HG03095 (cell line): ENCODE measurements at regions not wholly inside any gene's neighbourhood (a gene's known extent, or its start where the extent isn't known, plus 50 kb on each side); places are given as distances from the start of the nearest gene placed in this dataset.

Source experiments
- ATAC-seq: cut with Tn5 transposase; IDR thresholded peaks from one replicate; pipeline ENCODE4 v1.9.1; 2021; ENCODE audit warnings: moderate library complexity; ENCODE audit not compliant: unreplicated experiment

DNA sequence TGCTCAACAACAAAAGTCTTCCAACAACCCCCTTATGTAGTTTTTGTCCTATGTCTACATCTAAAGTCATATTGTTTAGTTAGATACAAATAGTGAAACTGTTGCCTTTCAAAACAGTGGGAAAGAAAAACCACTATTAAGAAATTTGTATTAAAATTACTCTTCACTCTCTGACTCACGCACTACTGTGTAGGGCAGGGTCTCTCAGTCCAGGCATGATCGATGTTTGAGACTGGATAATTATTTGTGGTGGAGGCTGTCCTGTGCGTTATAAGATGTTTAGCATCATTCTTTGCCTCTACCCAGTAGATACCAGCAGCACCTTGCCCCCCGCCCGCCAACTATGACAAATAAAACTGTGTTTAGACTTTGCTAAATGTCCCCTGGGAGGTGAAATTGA, 369.4 kb upstream of the ZEB2 start:
- ATAC-seq, result no peak

DNA sequence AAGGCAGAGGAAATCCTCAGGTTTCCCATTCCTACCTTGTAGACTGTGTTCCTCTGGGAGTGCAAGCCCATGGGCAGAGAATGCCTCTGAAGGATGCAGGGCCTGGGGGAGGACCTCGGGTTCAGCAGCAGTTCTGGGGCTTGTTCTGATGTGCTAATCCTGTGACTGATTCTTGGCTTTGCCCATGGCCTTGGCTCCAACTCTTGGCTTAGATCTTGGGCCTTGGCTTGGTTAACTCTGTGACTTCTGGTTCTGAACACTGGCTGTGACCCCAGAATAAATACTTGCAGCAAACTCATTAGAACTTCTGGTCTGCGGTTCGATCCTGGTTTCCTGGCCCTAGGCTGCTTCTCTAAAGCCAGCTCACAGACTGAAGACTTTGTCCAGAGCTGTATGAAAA, 366.9 kb upstream of the ZEB2 start:
- ATAC-seq, result no peak

DNA sequence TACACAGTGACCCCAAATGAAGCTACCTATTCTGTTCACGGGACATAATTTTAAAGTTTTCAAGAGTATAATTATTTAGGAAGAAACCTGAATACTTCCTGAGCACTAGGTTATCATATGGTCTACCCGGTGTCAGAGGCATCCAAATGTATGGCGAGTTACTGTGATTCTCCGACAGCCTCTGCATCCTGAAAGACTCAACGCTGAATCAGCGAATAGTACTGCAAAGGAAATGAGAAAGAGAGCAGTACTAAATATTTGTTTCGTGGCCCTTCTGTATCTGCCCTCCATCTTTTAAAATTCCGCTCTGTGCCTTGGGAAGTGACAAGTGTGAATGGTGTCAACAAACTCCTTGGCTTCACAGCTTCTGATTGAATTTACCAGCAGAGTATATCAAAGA, 358.0 kb upstream of the ZEB2 start:
- ATAC-seq, result no peak

DNA sequence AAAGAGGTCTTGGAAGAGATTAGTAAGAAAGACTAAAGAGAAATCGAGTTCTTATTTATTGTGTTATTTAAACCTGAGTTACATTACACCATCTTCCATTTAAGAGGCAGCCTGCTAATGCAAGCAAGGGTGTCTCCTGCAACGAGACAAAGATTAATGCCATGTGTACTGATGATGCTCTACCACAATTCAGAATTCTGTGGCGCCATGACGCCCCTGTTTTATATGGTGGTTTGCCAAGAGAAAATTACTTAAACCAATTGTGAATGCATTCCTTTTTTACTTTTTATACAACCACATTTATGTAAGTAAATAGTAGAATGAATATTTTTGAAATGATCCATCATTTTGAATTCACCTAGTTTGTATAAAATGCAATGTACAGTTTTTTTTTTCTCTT, 356.1 kb upstream of the ZEB2 start:
- no peak for ATAC-seq

DNA sequence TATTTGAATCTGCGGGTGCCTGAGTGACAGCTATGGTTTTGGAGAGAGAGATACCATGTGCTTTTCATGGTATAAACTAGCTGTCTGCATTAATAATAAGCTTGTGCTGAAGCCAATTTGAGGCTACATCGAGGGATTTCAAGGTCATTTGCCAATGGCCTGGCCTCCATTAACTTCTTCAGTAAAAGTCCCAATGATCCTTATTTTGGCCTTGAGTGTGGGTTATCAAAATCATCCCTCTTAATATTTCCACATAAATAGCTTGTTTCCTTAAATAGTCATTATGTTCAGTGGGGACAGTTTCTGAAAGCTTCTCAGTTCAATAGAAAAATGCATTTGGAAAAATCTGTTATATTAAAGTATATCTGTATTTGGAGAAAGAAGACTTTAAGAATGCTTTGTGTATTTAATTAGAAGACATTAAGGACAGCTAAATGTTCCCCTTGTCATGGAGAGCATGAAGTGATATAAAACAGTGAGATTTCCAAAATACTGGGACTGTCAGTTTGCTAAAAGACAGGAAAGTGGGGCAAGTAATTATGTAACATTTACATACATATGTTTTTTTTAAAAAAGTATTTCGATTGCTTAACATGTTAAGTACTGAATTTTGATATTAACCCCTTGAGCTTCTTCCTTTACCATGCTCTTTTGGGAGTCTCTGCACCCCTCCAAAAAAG, 355.5 kb upstream of the ZEB2 start:
- ATAC-seq, result no peak

DNA sequence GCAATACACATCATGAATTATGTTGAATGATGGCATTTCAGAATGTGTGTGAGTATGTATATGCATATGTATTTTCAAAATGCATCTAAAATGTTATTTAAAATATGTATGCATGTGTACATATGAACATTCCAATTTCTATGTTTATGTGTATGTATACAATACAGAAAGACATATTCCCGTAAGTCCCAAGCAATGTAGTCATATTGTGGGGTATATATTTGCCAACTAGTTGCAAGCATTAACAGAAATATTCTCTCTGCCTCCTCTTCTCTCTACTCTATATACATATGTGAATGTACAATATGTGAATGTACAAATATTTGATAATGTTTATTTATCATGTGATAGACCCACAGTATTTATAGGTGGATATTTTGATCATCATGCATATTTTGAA, 345.8 kb upstream of the ZEB2 start:
- no peak for ATAC-seq

DNA sequence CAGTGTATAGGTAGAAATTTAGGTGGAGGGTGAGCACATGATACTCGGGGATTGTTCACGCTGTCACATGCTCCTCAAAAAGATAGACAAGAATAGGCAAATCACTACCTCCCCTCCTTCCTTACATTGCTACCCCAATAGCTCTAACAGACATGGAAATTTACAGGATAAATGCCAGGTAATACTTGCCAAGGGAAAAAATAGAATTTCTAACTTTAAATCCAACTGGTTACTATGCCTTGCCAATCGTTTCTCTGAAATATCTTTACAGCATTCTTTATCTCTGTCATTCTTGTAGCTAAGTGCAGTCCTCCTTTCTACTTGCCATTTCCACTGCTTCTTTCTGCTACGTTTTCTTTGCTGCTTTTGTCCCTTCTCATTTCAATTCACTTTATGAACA, 339.8 kb upstream of the ZEB2 start:
- ATAC-seq, result no peak

DNA sequence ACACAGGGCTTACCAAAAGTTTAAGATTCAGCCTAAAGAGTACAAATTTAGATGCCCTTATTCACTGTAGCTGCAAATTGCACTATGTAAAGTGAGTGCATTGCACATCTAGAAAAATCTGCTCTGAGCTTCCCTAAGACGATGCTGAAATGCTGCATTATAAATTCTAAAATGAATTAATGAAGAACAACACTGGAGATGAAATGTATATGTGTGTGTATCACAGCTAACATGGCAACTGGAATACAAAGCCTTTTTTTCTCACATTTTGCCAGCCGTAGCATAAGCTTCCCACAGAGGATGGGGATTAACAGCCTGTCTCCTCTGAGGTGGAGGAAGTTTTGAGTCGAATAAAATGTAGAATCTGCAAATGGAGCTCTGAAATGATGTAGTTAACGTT, 338.3 kb upstream of the ZEB2 start:
- no peak for ATAC-seq

DNA sequence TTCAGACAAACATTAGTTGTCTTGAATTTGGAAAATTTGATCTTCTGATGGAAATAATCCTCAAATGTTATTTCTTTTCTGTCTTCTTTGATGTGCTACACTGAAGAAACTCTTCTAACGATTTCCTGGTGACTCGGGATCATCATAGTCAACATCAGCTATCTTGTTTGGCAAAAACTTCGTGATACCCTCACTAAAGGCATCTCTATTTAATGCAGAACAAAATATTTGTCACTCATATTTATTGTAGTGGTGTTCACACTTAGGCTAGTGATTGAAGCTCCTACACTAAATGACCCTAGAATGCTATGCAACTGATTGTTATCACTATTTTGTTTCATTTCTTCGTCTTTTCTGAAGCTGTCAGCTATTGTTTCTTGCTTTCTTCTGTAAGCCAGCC, 334.7 kb upstream of the ZEB2 start:
- no peak for ATAC-seq

DNA sequence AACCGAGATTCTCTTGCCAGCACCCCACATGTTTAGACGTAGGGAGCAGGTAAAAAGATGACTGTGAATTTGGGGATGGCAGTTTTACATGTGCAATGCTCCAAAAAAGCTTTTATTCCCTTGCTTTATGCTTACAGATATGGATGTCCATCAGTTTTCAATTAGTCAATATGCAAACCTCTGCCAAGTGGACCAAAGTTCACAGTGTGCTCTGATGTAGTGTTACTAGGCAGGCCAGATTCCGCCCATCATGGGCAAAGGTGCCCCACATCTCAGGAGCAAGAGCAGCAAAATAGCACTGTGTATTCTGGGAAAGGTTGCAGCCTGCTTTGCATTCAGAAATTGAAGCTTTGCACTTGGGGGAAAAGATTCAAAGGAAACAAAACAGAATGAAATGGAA, 329.7 kb upstream of the ZEB2 start:
- ATAC-seq, result no peak

DNA sequence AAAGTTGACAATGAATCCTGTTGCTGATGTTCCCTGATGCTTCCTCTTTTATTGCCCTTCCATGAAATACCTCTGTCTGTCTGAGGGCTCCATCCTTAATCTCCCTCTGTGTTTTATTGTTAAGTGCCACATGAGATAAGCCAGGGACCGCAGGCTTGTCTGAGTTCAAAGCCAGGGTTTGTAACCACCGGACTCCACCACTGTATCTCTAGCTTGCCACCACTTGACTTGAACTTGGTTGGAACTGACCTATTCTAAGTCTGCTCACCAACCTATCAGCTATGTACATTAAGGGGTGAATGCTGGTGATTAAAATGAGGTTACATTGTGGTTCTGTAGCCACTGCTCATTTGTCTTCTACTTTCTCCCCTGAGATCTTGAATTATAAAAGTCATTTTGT, 328.5 kb upstream of the ZEB2 start:
- ATAC-seq, result no peak

DNA sequence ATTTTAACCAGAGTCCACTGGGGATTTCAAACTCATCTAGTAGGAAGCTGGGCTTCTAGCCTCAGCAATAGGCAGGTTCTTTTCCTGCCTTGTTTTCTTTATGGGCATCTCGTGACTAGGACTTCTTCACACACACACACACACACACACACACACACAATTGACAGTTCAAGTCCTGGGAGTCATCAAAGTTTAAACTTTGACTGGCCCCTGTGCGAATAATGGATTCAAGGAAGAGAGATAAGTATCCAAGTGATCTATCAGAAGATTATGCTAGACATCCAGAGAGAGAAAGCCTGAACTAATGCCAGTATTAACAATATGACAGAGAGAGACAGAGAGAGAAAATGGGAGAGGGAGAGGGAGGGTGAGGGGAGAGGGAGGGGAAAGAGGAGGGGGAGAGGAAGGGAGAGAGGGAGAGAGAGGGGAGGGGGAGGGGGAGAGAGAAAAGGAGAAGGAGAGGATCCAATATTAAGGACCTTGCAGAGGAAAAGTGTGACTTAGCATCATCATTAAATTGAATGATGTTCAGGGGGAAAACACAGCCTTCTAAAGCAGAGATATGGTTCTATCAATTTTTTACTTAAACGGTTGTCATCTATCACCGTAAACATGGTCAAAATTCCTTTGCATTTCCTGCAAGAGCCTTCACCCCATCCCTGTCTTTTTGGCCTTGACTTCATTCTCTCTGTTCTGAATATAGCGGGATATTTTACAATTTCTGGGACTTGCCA, 327.6 kb upstream of the ZEB2 start:
- no peak for ATAC-seq

DNA sequence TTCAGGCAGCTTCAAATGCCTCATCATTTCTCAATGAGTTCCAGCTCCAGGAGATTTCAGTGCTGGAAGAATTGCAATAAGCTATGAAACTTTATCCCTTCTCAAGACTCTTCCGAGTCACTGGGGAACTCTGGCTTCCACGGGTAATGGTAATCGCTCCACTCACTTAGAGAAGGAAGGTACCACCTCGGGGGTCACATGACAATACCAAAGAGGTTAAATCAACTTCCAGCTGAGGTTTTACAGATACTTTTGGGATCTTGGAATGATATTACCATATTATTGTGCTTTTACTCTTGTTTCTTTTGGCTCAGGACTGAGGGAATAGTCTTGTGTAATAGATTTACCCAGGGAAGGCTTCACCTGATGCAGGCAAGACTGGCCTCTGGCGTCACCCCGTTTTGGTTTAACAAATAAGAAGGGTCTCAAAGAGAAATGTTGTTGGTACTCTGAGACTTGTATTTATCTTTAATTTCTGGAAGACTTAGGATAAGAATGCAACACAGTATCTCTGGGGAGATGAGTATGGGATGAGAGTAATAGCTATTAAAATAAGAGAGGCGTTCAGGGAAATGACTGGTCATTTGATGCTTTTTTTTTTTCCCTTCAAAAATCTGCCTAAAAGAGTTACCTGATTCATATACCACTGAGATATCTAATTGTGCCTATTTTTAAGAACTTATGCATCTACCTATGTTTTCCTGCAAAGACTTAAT, 316.9 kb upstream of the ZEB2 start:
- no peak for ATAC-seq

DNA sequence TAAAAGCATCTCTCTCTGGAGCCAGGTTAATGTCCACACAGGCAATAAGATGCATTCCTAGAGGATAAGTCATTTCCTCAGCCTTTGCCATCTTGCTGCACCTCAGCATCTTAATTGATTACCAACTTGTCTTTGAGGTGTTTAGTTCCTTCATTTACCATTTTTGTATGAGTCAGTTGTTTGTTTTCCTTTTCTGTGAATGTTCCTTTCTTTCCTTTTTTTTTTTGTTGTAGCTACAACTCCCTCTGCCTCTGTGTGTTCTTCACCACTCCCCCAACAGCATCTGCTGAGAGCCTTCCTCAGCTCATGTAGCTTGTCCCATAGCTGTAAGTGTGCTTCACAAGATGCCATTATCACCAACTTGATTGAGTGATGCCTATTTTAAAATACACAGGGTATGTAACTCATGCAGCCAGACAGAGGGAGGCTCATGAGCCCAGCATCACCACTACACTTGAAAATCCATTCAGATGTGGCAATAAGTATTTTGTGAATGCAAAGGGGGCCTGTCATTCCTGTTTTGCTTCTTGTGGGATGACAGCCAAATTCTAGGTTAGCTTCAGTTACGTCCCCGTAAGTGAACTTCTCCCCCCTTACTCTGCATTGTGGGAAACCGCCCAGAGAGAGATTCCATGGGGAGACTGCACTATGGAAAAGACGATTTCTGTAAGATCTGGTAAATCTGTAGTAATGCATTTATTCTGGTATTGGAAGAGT, 315.9 kb upstream of the ZEB2 start:
- no peak for ATAC-seq

DNA sequence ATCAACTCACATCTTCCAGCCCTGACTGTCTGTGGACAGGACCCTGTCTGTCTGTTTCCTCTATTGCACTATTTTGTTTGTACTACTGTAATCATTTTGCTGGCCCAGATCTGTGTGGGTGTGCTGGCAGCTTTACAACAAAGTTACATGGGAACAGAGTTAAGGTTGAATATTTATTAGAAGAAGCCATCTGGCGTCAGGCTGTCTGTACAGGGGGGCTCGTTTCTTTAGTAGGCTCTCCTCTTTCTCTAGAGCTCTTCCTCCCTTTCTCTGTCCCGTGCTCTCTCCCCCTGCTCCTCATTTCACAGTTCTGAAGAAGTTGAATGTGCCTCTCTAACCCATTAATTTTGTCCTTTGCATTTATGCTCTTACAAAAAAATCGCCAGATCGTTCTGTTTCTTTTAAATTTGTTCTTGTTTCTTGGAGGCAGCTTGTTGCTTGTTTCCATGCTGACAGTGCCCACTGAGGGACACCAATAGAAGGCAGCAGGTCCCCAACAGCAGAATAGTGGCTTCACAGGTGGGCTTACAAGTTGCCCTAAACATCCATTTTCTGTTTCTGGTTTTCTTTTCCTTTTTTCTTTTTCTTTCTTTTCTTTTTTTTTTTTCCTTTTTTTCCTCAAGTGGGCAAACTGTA, 315.2 kb upstream of the ZEB2 start:
- no peak for ATAC-seq

DNA sequence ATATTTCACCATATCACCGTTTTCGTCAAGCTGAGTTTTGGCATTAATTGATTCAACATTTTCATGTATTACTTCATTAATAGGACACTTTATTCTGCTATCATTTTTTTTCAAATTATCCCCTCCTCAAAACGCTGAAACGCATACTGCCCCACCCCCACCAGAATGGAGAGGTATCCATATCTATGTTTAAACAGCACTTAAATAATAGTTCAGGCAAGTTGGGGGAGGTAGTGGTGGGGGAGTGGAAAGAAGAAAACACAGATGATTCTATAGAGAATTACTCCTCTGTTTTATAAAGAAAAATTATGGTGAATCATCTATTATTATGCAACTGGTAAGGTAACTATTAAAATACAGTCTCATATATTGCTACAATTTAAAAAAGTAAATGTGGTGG, 314.4 kb upstream of the ZEB2 start:
- no peak for ATAC-seq

DNA sequence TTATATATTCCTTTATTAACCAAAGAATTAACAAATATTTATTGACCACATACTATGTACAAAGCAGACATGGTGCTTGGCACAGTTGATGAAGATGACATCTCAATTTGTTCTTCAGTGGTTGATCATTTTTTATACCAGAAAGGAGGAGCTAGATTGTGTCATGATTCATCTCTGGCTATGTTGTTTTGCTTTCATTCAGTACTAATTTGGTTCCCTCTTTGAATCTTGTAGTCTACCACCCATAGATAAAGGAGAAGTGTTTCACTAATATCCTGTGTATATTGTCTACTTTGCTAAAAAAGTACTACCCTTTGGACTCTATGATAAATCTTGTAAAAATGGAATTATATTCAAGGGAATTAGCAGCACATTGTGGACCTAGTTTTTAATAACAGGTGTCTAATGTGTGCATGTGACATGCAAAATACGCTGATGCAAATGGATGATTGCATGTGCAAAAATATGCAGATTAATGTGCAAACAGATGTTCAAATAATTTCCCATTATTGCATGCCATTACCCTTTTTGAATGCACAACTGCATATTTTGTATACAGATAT, 313.2 kb upstream of the ZEB2 start:
- ATAC-seq, result no peak

DNA sequence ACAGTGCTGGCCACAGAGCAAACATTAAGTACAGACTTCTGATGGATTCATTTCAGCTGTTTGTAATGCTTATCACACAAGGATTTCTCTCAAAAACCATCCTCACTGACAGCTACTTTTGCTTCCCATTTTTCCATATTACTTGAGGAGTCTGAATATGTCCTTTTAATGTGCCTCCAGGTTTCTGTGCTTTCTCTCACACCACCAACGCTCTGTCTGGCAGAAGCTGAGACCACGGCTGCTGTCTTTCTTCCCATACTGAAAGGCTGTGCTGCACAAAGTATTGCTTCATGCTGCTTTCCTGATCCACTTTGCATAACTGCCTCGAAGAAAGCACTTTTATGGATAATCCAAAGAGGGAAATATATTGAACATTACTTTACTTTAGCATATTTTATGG, 312.1 kb upstream of the ZEB2 start:
- no peak for ATAC-seq

DNA sequence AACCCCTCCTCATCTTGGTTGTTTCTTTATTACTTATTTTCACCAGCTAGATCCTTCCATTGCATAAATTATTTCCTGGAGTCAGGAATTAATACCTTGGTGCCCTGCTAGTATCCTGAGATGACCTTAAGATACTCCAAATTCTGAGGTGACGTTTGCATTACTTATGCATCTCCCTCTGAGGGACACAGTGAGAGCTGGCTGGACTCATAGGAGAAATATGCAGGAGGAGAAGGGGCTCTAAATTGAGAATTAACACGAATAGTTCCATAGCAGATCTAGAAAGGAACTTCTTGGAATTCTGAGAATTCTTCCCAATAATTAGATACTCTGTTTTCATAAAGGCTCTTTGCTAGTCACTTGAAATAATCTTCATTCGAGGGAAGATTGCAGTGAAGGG, 310.6 kb upstream of the ZEB2 start:
- no peak for ATAC-seq

DNA sequence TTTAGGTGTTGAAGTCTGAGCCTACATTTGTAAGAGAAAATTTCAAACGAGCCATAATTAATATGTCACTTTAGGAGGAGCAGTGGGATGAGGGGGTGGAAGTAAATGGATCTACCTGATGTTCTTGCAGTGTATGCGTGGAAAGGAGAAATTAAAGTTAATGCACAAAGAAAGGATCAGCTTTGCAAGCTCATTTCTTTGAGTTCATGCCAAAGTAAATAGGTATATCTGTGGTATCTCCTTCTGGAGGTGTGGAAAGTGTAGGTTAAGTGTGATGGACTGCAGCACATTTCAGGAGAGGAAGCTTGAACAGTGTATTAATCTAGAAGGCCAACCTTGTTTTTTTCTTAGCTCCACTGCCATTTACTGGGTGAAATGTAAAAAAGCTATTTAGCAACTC, 307.5 kb upstream of the ZEB2 start:
- ATAC-seq, result no peak

DNA sequence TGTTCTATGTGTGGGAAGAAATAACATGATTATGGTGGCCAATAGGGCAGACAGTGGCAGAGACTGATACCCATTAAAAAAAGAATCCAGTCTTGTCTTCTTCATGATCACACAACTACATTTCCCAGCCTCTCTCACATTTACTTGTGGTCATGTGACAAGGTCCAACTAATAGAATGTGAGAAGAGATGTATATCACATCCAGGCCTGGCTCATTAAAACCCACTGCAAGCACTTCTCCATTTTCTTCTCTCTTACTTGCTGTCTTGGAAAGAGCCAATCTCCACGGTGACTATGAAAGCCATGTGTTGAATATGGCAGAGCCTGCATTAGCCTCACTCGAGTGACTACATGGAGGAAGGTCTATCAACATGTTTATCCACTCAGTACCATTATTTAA, 306.2 kb upstream of the ZEB2 start:
- ATAC-seq, result no peak
